ENCODE measurements at regions not wholly inside any gene's neighbourhood (a gene's known extent, or its start where the extent isn't known, plus 50 kb on each side); places are given as distances from the start of the nearest gene placed in this dataset.

DNA sequence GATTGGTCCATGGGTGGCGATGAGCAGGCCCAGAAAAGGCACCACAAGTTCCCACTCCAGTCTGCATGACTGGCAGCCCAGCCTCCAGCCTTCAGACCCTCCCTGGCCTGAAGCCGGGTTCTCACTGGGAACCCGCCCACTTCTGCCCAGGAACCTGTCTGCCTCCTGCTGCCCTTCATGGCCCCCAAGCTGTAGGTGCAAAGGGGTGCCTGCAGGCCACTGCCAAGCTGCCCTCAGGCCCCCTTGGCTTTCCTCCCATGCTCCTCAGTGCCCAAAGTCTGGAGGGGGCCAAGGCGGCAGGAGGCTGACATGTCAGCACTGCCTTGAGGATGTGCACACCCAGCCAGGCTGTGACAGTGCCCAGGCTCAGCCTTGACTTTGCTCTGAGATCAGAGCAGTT lies 488.5 kb upstream of the THBS1 start:
- H2AFZ ChIP-seq (ENCODE audit: low read length): no peak overlapping the region
- no peaks in the 10 kb centered on the region for H3K79me2 ChIP-seq (ENCODE audit: insufficient read depth, low read length)
- H3K9me3 ChIP-seq (ENCODE audit: low read depth, low read length): no peaks in the 10 kb centered on the region
- no peak overlapping the region for H3K4me2 ChIP-seq (ENCODE audit: insufficient read depth, low read length)
- H3K27me3 ChIP-seq (ENCODE audit: insufficient read depth, low read length): no peaks in the 10 kb centered on the region
- no peak for DNase-seq (ENCODE audit: insufficient read length, low spot score, missing footprints)
- TF ChIP-seq, protein P1, sequence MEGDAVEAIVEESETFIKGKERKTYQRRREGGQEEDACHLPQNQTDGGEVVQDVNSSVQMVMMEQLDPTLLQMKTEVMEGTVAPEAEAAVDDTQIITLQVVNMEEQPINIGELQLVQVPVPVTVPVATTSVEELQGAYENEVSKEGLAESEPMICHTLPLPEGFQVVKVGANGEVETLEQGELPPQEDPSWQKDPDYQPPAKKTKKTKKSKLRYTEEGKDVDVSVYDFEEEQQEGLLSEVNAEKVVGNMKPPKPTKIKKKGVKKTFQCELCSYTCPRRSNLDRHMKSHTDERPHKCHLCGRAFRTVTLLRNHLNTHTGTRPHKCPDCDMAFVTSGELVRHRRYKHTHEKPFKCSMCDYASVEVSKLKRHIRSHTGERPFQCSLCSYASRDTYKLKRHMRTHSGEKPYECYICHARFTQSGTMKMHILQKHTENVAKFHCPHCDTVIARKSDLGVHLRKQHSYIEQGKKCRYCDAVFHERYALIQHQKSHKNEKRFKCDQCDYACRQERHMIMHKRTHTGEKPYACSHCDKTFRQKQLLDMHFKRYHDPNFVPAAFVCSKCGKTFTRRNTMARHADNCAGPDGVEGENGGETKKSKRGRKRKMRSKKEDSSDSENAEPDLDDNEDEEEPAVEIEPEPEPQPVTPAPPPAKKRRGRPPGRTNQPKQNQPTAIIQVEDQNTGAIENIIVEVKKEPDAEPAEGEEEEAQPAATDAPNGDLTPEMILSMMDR (IDR thresholded peaks at IDR 0.05; ENCODE audit: extremely low read depth, low read depth, low read length): no peak
- H3K36me3 ChIP-seq (ENCODE audit: insufficient read depth, low read length): no peaks in the 10 kb centered on the region
- no peaks in the 10 kb centered on the region for H4K20me1 ChIP-seq (ENCODE audit: insufficient read depth, low read length)
- no peaks in the 10 kb centered on the region for H3K4me1 ChIP-seq (ENCODE audit: insufficient read depth, low read length)
- H3K4me3 ChIP-seq (ENCODE audit: insufficient read depth, low read length): no peak overlapping the region
- H3K27ac ChIP-seq (ENCODE audit: low read depth, low read length): no peak overlapping the region

DNA sequence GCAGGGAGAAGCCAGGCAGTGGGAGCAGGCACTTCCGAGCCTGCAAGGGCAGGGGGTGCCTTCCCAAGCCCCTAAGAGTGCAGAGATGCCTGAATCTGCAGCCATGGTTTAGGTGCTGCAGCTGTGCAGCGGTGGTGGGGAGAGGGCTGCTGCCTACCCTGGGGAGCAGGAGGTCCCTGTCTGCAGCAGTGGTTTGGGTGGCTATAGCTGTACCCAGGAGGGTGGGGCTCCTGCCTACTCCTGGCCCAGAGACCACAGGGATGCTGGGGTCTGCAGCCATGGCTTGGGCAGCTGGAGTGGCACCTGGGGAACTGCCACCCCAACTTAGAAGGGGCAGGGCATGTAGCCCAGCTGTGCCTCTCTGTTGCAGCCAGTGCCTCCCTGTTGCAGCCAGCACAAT lies 488.1 kb upstream of the THBS1 start:
- Histone ChIP-seq H3K79me2 (ENCODE audit: insufficient read depth, low read length) (no peaks in the 10 kb centered on the region), H3K27ac (ENCODE audit: low read depth, low read length) (no peak overlapping the region), H3K4me1 (ENCODE audit: insufficient read depth, low read length) (no peaks in the 10 kb centered on the region), H3K27me3 (ENCODE audit: insufficient read depth, low read length) (no peaks in the 10 kb centered on the region), H3K4me2 (ENCODE audit: insufficient read depth, low read length) (no peak overlapping the region), H3K9me3 (ENCODE audit: low read depth, low read length) (no peaks in the 10 kb centered on the region), H3K4me3 (ENCODE audit: insufficient read depth, low read length) (no peak overlapping the region), H3K36me3 (ENCODE audit: insufficient read depth, low read length) (no peaks in the 10 kb centered on the region), H2AFZ (ENCODE audit: low read length) (no peak overlapping the region), H4K20me1 (ENCODE audit: insufficient read depth, low read length) (no peaks in the 10 kb centered on the region)
- DNase-seq (ENCODE audit: insufficient read length, low spot score, missing footprints): no peak
- TF ChIP-seq, protein P1 (IDR thresholded peaks at IDR 0.05; ENCODE audit: extremely low read depth, low read depth, low read length): no peak

DNA sequence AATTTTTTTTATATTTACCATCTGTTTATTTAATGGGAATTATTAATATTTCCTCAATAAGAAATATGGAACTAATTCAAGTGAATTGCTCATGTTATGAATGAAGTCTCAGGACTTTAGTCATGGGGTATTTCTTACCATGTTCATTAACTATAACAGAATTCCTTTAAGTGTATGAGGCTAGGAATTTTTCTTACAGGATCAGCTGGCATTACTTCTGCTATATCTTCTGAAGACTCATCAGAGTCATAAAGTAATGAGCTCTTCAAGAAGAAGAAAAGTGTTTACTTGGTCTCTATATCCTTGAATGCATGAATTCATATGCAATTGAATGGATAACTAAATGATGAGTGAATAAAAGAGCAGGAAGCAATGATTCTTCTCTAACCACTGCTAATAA lies 486.8 kb upstream of the THBS1 start:
- no peaks in the 10 kb centered on the region for H3K27me3 ChIP-seq (ENCODE audit: insufficient read depth, low read length)
- no peak overlapping the region for H3K4me3 ChIP-seq (ENCODE audit: insufficient read depth, low read length)
- H2AFZ ChIP-seq (ENCODE audit: low read length): no peak overlapping the region
- no peaks in the 10 kb centered on the region for H3K79me2 ChIP-seq (ENCODE audit: insufficient read depth, low read length)
- TF ChIP-seq, protein P1 (IDR thresholded peaks at IDR 0.05; ENCODE audit: extremely low read depth, low read depth, low read length): no peak
- no peak overlapping the region for H3K27ac ChIP-seq (ENCODE audit: low read depth, low read length)
- H3K4me1 ChIP-seq (ENCODE audit: insufficient read depth, low read length): no peaks in the 10 kb centered on the region
- no peak for DNase-seq (ENCODE audit: insufficient read length, low spot score, missing footprints)
- H3K9me3 ChIP-seq (ENCODE audit: low read depth, low read length): no peaks in the 10 kb centered on the region
- H3K4me2 ChIP-seq (ENCODE audit: insufficient read depth, low read length): no peak overlapping the region
- no peaks in the 10 kb centered on the region for H4K20me1 ChIP-seq (ENCODE audit: insufficient read depth, low read length)
- H3K36me3 ChIP-seq (ENCODE audit: insufficient read depth, low read length): no peaks in the 10 kb centered on the region

DNA sequence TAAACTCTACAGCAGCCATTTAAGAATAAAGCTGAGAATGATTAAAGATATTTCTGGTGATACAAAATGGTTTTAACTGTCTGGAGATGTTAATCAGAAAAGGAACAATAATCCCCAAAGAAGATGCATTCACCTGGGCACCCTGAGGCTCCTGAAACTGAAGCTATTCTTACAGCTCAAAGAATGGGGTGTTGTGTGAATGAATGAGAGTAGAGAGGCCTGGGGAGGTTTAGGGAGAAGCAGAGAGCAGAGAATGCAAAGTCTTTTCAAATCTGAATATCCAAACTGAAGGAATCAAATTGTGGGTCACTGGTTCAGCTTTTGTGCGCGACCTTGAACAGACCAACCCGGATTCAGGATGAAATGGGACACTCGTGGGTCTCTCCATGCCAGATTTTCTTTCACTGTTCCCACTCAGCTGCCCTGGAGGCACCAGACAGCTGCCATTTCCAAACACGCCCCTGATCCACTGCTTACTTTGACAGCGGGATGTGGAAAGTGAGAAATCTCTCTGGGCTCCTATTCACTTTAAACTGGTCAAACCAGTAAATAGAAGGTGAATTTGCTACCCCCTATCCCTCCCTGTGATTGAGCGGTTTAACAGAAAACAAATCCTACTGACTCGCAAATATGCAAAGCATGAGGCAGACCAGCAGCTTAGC lies 485.5 kb upstream of the THBS1 start:
- H3K79me2 ChIP-seq (ENCODE audit: insufficient read depth, low read length): no peaks in the 10 kb centered on the region
- H3K27me3 ChIP-seq (ENCODE audit: insufficient read depth, low read length): no peaks in the 10 kb centered on the region
- no peaks in the 10 kb centered on the region for H4K20me1 ChIP-seq (ENCODE audit: insufficient read depth, low read length)
- H3K27ac ChIP-seq (ENCODE audit: low read depth, low read length): no peak overlapping the region
- no peaks in the 10 kb centered on the region for H3K9me3 ChIP-seq (ENCODE audit: low read depth, low read length)
- H2AFZ ChIP-seq (ENCODE audit: low read length): no peak overlapping the region
- no peak overlapping the region for H3K4me3 ChIP-seq (ENCODE audit: insufficient read depth, low read length)
- TF ChIP-seq, protein P1 (IDR thresholded peaks at IDR 0.05; ENCODE audit: extremely low read depth, low read depth, low read length): no peak
- peaks cover 10% of the 10 kb centered on the region for H3K4me1 ChIP-seq (ENCODE audit: insufficient read depth, low read length)
- H3K4me2 ChIP-seq (ENCODE audit: insufficient read depth, low read length): no peak overlapping the region
- H3K36me3 ChIP-seq (ENCODE audit: insufficient read depth, low read length): no peaks in the 10 kb centered on the region
- DNase-seq (ENCODE audit: insufficient read length, low spot score, missing footprints): no peak

Data from osteoblast (primary cell).